GM21737 (cell line): ENCODE measurements at regions not wholly inside any gene's neighbourhood (a gene's known extent, or its start where the extent isn't known, plus 50 kb on each side); places are given as distances from the start of the nearest gene placed in this dataset.

Experiments used
- ATAC-seq: cut with Tn5 transposase; IDR thresholded peaks from one replicate; pipeline ENCODE4 v1.9.1; 2021; ENCODE audit warnings: mild to moderate bottlenecking, moderate library complexity; ENCODE audit not compliant: unreplicated experiment

DNA sequence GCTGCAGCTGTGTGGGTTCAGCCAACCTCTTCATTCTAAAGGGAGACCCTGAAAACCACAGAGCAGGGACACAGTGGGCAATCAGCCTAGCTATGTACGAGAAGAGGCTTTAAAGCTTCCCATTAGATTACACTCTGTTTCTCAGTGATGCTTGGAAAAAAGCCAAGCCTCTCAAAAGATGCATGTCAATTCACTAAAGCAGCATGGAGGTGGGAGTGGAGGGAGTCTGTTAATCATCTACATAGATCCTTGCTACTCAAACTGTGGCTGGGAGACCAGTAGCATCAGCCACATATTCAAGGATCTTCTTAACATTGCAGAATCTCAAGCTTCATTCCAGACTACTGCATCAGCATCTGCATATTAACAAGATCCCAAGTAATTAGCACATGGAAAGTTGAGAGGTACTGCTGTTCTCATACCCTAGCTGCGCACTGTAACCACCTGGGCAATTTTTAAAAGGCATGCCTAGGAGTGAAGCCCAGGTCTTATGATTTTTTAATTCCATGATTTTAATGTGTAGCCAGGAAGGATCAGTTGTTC lies 305.9 kb downstream of the PMP22 start:
- no peak for ATAC-seq

DNA sequence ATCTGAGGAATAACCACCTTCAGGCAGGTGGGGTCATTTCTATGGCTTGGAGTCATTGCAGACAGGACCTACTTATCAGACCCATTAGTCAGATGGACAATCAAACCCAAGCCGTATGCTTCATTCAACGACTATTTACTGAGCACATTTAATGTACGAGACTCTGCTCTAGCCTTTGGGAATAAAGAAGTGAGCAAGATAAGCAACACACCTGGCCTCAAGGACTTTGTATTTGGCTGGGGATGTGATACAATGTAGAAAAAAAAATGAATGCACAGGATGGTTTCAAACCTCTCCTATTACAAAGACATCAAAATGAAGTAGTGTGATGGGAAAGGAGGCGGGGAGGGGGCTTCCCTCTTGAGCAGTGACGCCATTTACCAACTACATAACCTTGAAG lies 311.7 kb downstream of the PMP22 start:
- ATAC-seq, result no peak

DNA sequence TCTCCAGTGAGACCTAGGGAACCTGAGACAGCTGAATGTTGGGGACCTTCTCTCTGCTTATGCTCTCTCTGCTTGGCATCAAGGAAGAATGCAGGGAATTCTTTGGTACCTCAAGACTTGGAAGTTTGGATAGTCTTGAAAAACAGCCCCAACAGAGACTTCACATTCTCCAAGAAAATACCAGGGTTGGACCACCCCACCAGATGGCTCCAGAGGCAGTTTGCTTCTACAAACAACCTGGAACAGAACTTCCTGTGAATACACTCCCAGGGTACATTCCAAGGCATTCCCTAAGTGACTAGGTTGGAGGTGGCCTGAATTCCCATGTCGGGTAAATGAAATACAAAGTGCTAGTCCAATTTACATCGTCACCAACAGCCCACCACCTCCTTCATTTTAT lies 314.4 kb downstream of the PMP22 start:
- no peak for ATAC-seq

DNA sequence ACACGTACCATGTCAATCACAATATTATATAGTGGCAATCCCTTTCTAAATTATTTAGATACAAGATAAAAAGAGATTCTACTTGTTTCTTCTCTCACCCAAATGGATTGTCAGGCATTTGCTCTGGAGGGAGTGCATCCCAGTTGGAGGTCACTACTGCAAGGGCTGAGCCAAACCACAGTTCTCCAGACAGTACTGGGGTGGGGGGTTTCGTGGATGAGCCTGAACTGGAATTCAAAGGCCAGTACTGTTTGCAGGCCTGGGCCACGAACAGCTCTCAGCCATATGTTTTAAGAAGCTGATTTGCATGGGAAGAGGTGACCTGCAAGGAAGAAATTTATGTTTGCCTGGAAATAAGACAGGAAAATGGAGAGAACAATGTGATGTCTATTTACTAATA lies 314.9 kb downstream of the PMP22 start:
- ATAC-seq, result no peak

DNA sequence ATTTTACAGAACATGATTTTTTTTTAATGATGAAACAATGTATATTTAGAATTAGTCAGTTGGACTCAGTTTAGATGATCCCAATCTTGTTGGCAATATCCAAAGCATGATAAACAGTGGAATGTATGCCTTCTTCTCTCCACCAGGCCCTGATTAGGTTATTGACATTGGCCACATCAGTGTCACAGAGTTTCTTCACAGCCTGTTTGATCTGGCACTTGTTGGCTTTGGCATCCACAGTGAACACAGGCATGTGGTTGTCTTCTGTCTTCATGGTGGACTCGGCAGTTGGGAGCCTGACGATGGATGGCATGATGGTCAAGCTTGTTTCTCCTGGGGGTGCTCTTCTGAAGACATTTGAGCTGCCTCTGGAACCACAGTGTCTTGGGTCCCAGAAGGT lies 317.5 kb downstream of the PMP22 start:
- ATAC-seq, result no peak

DNA sequence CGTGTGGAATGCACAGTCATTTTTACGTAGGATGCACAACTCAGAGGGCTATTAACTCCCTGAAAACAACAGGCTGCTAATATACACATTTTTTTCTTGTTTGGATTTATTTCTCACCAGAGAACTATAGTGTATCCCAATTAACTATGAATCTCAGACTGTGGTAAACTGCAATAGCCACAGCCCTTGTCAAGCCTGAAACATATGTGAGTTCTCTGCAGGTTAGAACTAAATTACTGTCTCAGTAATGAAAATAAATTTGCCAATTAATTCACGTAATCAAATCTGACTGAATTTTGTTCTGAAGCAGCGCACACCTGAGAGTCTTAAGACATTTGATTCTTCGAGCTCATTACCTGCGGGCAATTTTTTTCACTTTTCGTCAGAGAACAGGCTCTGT lies 318.6 kb downstream of the PMP22 start:
- no peak for ATAC-seq

DNA sequence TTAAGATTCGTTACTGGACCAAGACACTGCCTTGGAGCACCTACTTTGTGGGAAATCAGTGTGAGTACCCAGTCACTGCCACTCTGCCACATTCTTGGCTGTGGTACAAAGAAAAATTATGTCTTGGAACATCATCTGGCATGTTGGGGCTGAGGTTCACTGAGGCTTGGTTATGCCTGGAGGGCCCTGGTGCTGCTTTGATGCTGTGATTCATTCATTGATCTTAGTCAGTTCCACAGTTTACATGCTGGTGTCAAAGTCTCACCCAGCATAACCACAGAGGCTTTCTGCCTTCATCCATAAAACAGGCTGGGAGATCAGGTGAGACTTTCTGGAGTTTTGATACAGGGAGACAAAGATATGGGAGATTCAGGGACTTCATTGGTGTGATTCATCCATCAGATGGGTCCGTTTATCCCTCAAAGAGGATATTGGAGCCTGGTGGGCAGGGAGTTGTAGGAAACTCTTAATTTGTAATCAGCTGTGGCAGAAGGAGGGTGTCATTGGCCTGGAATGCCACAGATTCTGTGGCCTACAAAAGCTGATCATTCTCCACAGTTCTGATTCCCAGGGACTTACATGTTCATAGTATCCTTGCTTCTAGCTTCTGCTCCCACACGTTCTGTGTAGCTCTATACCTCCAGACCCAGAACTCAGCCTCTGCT lies 322.5 kb downstream of the PMP22 start:
- no peak for ATAC-seq

DNA sequence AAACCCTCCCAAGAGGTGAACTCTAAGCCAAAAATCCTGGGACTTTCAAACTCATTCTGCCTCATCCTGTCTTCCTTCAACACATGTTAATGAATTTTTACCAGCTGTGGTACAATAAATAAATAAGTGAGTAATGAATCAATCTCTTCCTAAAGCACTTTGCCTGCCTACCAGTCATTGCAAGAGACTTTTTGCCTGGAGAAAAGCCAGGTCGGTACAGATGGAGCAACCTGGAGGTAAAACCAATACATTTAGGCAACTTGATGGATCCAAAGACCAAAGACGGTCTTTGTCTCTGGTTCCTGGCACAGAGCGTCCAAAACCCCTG lies 324.2 kb downstream of the PMP22 start:
- ATAC-seq, result no peak

DNA sequence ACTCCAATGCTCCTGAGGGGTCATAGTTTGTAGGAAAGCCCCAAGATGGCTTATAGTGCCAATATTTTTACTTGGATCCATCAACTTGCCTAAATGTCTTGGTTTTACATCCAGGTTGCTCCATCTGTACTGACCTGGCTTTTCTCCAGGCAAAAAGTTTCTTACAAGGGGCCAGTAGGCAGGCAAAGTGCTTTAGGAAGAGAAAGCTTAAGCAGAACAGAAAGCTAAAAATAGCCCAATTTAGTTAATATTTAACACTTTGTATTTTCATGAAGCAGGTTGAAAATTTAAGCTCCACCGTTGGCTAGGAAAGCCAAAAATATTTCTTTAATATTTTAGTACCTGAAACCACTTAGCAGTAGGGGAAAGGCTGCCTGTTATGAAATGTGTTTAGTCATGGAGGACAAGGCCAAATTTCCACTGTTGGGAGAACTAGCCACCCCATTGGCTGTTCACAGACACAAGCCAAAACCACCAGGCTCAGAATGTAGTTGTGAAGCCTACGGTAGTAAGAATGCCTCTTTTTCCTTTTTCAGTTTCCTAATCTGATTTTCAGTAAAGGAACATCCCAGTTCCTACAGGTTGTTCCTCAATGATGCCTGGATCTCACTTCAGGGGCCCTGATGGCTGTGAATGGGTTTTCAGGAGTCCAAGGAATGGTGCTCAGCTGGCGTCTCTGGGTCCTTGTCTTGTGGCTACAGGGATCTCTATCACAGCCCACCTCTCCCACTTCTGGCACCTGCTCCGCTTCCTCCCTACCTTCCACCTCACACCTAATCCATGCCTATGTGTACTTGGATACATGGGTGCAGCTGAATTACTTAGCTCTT lies 324.8 kb downstream of the PMP22 start:
- ATAC-seq, result no peak

DNA sequence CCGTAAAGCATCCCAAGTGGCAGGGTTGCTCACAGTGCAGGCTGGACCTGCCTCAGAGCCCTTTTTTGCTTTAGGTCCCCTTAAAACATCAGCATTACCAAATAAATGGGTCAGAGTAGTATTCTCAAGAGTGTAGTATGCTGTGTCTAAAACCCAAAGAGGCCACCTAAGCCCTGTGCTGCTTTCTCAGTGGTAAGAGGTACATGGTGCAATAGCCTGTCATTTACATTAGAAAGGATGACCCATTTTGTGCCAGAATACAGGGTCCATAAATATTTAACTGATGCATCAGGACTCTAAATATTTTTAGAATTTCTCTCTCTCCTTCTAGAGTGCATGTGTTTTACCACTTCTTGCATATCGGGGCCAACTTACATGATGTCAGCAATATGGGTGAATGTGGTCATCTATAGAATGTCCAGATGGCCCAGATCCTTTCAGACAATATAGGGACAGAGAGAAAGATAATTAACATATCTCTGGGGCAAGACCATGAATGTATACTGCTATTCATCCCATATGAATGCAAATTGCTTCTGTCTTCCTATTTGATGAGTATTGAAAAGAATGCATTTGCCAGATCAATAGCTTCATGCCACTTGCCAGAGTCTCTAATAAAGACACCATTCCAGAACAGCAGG lies 329.2 kb downstream of the PMP22 start:
- no peak for ATAC-seq

DNA sequence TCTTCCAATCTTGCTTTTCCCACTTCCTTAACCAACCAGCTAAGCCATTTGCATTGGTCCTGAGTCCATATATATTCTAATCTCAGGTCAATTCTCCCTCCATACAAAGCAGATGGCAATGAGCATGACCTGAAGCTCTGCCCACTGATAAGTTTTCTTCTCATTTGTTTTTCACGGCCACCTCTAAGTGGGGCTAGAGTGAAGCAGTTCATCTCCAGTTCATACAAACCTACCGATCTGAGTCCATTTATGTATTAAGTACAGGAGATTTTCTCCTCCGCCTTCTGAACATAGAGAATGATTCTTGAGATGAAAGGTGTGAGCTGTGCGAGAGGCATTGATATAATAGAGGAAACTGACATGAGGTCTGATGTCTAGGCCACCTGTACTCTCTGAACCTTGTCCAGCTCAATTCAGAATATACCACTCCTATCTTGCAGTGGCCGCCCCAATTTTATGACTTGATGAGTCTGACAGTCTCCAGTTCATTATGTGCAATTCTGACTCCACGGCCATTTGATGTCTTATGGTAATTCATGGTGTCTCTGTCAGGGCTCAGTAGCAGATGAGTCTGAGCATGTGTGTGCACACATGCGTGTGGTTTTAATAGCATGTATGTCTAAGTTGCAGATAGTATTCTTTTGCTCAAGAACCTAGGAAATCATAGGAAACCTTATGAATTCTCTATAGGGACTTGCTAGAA lies 329.8 kb downstream of the PMP22 start:
- no peak for ATAC-seq

DNA sequence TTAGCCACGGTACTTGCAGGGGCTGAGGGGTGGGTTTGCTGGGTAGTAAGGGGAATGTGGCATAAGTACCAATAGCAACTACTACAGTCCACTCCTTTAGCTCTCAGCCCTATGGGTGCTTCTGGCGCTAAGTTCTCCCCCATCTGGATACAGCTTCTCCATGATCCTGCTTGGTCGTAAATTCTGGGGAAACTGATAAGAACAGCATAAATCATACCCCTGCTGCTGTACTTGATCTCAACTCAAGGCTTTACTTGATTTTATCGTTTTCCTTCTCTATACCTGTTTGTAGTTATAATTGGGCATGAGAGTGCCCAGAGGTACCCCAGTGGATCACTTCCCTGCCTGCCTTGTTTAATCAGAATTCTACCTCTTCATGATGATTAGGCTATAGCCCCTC lies 331.4 kb downstream of the PMP22 start:
- ATAC-seq, result no peak

DNA sequence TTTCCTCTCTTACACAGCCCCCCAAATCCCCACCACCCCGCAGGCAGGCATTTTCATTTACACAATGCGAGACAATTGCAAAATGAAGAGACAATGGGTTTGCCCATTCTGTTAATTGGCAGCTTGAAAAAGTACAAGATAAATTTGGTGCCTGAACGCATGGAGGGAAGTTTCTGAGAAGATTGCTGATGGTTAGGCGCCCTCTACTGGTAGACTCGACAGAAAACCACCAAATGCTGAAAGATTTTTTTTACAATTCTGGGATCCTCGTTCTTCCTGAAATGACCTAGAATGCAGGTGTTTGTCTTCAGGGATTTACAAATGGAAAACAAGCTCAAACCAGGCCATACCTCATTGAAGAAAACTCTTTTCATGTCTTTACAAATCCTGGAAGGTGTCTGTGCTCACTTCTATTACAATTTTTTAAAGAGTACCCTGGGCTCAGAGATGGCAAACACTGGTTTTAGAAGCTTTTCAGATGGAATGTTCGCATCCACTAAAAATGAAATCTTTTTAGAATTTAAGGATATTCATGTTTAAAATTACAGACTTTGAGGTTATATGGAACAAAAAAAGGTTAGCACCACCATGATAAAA lies 338.5 kb downstream of the PMP22 start:
- ATAC-seq, result no peak

DNA sequence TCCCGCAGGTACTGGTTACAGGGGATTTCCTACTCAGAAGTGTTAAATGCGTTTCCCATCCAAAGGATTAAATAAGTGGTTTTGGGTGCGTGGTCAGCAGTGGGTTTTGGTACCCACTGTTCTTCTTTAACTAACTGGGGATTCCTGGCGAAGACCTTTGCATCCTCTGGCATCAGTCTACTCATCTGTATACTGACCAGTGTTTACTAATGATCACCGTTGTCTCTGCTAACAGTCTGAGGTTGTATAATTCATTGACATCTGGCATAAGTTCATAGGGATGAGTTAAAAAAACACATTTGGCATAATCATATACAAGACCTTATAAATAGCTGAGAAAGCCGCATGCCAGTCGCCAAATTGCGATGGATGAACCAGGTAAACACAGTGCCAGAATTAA lies 339.1 kb downstream of the PMP22 start:
- no peak for ATAC-seq

DNA sequence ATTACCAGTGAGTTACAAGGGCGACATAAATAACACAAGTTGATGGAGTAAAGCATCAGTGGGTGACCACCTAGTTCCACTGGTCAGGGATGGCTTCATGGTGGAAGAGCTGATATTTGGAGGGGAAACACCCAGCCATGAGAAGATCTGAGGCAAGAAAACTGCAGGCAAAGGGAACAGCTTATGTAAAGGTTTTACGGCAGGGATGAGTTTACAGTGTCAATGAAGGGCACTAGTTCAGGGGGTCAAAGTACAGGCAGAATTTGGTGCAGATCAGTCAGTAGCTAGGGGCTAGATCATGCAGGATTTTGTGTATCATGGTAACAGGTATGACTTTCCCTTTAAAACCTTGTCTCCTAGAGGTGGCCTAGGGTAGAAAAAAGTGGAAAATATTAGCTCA lies 339.6 kb downstream of the PMP22 start:
- ATAC-seq, result no peak

DNA sequence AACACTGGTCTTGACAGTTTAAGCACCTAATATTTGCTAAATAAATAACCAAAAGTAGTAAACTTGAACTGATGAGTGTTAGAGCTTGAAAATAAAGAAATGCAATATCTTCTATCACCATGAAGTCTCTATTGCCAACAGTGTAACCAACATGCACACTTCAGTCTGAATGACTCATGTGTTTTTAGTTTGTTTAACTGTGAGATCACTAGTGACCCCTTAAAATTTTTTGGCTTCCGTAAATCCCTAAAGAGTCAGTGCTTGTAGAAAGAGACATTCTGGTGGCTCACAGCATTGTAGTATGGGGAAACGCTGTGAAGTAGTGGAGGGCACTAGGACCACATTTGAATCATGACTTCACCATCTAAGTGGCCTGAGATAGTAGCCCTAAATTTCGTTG lies 341.1 kb downstream of the PMP22 start:
- no peak for ATAC-seq

DNA sequence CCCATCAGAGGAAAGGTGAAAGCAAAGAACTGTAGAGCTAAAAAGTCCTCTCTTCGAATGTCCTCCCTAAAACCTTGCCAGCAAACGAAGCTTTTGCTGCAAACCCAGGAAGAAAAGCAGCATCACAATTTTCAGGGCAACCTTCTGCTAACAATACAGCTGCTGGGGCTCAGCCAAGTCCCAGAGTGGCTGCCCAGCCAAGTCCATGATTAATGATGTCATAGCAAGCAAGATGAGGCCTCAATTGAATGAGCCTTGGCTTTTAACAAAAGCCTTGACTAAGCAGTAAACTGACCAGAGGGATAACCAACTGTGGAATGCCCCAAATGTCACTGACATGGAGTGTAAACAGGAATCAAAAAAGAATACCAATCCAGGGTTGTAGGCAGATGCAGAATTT lies 342.7 kb downstream of the PMP22 start:
- no peak for ATAC-seq

DNA sequence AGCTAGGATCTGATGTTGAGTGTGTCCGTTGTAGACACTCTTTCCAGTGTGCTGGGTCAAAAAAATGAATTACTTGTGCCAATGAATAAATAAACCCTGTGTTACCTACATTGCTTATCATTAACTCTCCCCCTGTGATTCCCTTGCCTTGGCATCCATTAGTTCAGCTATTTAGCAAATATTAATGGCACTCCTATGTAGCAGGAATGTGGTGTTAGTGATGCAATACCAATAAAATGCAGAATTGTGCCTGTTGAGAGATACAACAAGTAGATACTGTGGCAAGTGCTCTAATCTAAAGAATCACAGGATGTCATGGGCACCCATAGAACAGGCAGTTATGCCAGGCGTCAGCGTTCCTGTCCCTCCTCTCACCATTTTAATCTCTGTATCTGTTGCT lies 343.2 kb downstream of the PMP22 start:
- no peak for ATAC-seq

DNA sequence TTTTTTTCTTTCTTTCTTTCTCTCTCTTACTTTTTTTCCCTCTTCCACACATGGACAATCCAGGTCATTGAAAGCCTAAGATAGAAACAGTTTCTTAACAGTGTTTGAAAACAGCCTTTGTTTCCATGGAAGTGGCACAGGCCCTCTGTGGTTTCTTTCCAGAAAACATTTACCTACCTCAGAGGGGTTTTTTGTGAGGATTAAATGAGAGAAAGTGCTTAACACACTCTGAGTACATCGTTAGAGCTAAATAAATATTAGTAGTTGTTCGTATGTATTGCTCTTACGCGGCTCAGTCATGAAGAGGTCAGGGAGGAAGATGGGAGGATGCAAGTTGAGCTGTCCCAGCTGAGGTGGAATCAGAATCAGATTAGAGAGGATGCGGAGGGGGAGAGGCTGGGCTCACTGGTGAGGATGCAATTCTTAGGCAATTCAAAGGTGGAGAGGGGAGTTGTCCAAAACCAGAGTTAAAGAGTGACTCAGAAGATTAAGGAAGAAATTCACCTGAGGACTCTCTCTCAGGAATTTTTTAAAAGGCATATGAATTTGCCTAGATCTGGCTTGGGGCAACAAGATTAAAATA lies 345.4 kb downstream of the PMP22 start:
- no peak for ATAC-seq

DNA sequence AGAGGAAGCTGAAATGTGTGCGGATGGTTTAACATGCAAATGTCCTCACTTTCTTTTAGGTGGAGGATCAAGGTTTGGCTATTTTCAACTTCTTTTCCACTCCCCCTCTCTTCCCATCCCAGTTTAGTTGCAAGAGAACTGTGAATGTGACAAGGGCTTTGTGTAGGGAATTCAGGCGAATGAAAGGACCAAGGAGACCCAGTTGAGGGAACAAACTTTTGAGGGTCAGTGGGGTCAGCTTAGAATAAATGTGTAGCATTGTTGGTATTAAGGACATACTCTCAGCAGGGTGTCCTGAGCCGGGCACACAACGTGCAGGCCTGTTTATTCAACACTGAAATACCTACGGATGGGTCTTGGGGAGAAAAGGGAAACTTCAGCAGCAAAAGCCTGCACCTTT lies 346.0 kb downstream of the PMP22 start:
- no peak for ATAC-seq

DNA sequence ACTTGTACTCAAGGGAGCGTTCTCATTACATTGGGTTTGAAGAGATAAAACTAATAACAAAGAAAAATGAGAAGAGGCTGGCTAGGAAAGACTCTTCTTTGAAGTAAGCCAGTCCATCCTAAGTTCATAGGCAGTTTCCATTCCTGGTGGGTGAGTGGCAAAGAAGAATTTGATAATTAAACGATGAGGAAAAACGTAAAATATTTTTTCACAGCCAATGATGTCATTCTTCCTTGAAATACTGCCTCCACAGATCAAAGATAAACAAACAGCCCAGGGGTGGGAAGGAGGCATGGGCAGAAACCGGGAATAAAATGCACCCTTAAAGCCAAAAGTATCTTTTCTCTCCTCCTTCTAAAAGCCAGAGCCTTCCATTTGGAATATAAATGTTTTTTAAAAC lies 346.6 kb downstream of the PMP22 start:
- ATAC-seq, result no peak
